Activated effector memory CD4-positive, alpha-beta T cell treated with anti-CD3 and anti-CD28 coated beads, Interleukin-2, amount 50 U/mL, for 16 hours (primary cell): ENCODE measurements at regions not wholly inside any gene's neighbourhood (a gene's known extent, or its start where the extent isn't known, plus 50 kb on each side); places are given as distances from the start of the nearest gene placed in this dataset.
"Not testable (repeated sequence)": the region's sequence is repeated elsewhere in the genome, so short reads cannot be mapped to it uniquely, and the experiment has no call there.

Experiments
- DNase-seq: peaks from one replicate; pipeline ENCODE4 v3.0.0-alpha.2; 2020

DNA sequence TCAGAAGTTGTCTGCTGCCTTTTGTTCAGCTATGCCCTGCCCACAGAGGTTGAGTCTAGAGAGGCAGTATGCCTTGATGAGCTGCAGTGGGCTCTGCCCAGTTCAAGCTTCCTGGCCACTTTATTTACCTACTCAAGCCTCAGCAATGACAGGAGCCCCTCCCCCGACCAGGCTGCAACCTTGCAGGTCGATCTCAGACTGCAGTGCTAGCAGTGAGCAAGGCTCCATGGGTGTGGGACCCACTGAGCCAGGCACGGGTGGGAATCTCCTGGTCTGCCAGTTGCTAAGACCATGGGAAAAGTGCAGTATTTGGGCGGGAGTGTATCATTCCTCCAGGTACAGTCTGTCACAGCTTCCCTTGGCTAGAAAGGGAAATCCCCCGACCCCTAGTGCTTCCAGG is 1554.8 kb downstream of the PCDH9 start:
- not testable (repeated sequence) for DNase-seq

DNA sequence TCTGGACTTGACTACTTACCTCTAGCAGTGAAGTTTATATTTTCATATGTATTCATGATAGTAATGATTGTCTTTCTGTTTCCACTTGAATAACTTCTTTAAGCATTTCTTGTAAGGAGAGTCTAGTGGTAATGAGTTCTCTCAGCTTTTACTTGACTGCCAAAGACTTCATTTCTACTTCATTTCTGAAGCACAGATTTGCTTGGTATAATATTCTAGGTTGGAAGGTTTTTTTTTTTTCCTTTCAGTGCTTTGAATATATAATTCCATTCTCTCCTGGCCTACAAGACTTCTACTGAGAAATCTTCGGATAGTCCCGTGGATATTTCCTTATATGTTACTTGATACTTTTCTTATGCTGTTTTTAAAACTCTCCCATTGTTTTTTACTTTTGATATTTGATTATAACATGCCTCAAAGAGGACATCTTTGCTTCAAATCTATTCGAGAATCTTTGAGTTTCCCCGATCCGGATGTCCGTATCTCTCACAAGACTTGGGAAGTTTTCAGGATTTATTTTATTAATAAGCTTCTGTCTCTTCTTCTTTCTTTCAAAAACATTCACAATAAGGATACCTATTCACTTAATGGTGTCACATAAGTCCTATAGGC is 1560.0 kb downstream of the PCDH9 start:
- no peak for DNase-seq

DNA sequence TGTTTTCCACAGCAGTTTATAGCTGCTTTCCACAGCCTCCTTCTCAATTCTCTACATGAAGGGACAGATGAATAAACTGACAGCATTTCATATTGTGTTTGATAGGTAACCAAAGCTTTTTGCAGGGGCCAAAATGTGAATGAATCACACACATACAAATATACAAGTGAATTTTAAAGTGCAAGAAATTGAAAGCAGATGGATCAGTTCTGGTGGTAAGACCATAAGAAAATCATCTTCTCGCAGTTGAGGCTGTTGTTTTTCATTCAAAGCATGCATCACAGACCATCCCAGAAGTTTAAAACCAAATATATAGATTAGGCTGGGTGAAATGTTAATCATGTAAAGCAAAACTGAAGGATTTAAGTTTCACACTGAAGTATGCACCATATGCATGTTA is 1569.4 kb downstream of the PCDH9 start:
- no peak for DNase-seq

DNA sequence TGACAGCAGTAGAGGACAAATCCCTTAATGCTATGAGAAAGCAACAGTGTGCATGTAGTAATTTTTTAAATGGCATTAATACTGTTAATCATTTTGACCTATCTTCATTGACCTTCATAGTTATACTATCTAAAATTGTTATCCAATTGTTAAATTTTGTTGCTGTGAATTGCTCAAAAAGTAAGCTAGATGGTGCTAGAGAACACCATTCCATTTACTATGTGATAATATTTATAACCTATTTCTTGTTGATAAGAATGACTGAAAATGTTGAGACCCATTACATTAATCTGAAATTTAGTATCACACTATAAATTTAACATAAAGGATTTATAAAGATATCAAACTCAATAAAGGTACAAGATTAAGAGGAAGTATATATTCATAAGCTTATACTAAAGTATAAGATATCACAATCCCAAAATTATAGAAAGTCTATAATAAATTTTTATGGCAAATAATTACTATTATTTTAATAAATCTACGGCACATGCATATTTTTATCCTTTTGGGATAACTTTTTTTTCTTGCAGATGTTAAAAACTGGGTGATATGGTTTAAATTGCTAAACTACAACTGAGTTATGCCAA is 1573.3 kb downstream of the PCDH9 start:
- DNase-seq, result no peak

DNA sequence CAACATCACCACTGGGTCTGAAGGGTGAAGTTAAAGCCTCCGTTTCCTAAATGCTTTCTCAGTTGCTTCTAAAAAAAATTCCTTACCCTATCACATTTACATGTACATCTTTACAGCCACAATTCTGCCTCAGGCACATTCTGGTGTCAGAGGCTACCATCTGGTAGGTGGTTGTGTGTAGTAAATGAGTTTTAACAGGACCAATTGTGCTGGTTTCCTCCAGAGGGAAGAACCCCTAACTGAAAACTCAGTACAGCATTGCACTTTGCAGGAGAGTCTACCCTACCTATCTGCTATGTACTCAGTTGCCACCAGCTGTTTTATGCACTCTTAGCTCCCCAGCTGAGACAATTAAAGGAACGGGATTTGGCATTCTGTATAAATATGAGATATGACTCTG is 1576.5 kb downstream of the PCDH9 start:
- no peak for DNase-seq

DNA sequence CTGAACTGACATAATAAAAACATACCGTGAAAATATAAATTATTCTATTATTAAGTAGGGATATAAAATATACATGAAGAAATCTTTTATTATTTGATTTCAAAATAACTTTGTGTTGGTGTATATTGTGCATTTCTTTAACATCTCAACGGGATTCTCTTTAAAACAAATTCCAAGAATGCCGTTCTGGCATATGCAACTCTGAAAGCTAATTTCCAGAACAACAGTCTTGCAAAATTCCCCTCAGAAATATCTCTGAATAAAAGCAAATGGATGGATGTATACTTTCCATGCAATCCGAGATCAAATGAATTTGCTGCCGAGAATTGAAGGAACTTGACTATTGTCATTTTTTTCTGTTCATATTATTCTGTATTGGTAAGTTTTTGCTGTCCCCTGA is 1579.8 kb downstream of the PCDH9 start:
- no peak for DNase-seq

DNA sequence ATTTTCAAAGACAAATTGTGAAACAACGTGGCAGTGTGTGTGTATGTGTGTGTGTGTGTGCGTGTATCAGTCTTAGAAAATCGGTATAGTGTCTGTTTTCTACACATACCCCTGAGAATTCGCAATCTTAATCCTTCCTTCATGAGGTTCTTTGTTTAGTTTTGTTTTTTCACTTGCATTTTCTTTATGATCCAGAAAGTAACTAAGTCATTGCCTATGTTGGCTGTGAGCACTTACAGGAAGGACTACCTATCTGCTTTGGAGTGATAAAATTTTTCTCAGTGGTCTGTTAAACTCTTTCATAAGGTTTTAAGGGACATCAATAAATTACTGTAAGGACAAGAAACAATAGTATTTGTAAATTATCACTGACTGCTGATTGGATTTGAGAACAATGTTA is 1587.1 kb downstream of the PCDH9 start:
- no peak for DNase-seq

DNA sequence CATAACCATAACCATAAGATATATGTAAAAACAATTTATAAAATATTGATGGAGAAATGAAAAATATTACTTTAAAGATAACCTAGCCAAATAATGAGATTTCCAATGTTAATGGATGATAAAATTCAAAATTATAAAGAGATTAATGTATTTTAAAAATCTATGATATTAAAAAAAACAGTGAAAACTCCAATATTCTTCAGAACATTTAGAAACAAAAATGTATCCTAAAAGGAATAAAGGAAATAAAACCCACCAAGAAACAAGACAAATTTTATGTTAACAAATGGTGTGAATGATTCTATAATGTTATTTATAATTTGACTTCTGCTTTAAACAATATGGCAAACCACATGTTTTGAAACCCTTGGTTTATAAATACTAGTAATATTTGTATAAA is 1587.8 kb downstream of the PCDH9 start:
- no peak for DNase-seq

DNA sequence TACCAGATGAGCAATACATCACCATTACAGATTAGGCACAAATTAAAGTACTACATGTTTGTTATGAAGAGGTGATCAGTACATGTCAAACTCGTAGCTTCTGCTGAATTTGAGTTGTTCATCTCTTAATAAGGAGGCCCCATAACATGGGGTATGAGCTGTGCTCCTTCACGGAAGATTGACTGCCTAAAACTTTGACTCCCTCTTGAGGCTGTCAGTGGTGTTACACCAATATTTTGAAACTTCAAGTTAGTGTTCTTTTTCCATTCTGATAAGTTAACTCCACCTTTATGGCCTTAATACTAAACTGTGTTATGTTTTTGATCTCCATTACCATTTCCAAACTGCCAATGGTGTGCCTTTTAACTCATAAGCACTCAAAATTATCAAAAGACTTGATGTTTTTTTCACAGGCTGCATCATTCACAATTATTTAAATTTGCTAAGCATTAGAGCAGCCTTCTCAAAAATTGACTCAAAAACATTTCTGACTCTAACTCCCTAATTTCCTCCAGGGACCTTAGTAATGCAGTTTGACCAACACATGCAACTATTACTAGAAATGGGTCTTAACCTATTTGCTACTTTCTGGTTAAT is 1591.5 kb downstream of the PCDH9 start:
- no peak for DNase-seq

DNA sequence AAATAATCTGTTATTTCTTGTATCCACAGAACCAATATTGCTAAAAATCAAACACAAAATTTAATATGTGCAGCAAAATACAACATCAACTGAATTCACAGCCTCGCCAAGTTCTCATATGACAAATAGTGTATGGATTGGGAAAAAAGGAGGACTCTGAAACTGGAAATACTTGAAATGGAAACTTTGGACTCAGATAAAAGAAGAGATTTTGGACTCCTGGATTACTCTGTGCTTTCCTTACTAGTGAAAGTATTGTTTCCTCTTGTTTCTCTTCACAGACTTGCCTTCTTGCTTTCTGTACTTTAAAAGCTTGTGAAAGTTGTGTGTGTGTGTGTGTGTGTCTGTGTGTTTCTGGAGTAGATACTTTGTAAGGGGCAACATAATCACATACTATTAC is 1596.3 kb downstream of the PCDH9 start:
- no peak for DNase-seq

DNA sequence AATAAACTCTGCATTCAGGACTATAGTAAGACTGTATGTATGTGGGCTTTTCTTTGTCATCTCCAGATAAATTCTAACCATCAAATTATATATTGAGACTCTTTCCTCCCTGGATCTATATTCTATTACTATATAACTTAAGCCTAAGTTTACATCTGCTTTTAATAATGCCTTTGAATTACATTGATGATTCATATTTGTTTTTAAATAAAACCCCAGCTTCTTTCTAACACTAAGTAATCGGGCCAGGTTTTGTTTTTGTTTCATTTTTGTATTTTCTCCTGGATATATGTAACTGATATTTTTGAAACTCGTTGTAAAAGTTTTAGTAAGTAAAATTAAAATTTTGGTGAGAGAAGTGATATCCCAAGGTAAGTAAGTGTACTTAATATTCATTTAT is 1599.1 kb downstream of the PCDH9 start:
- no peak for DNase-seq

DNA sequence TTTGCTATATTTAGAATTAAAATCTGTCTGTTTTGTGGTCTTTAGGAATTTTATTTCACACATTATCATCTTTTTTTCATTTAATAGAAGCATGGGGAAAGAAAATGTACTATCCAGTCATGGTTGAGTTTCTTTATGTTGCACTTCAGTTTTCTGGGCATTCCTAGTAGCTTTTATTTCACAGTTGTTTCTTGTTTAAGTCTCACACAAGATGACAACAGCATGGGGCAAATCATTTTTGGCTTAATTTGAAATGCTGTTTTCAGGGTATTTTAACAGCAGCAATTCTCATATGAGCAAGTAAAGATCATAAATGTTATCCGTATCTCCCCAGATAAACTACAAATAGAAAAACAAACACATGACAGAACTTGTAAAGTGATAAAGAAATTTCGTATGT is 1600.2 kb downstream of the PCDH9 start:
- no peak for DNase-seq

DNA sequence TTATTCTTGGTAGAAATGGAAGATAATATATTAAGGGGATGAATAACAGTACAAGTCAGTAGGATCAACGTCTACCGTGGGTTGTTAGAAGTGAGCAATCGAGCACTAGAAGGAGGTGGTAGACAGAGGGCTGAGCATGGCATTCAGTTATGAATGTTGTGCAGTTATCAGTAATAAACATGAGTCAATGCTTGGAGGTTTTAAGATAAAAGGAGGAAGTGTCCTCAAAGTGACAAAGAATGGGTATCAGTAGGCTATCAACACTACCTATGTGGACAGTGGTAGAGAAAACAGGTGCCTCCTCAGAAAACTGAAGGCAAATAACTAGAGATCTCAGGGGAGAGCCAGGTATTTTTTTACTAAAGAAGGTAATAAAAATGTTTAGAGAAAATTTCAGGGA is 1607.0 kb downstream of the PCDH9 start:
- DNase-seq, result no peak

DNA sequence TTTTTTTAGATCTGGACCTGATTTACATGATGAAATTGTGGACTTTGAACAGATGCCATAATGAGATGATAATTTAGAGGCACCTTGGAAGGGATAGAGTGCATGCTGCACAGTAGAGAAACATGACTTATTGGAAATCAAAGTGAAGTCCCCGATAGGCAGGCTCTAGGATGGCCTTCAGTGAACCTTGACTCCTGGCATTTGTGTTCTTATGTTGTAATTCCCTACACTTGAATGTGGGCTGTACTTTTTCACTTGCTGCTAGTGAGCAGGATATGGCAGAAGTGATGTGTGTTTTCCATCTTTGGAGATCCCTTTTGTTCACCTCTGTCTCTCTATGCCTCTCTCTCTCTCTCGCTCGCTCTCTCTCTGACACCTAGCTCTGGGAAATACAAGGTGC is 1614.6 kb downstream of the PCDH9 start:
- DNase-seq, result no peak

DNA sequence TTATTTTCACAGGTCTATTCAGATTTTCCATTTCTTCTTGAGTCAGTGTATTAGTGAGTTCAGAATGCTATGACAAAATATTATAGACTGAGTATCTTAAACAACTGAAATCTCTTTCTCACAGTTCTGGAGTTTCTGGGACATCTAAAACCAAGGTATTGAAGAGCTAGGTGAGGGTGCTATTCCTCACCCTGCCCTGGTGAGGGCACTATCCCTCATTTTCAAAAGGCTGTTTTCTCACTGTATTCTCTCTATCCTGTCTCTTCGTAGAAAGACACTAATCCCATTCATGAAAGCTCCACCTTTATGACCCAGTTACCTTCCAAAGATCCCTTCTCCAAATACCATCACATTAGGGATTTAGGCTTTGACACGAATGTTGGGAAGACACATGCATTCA is 1617.1 kb downstream of the PCDH9 start:
- no peak for DNase-seq

DNA sequence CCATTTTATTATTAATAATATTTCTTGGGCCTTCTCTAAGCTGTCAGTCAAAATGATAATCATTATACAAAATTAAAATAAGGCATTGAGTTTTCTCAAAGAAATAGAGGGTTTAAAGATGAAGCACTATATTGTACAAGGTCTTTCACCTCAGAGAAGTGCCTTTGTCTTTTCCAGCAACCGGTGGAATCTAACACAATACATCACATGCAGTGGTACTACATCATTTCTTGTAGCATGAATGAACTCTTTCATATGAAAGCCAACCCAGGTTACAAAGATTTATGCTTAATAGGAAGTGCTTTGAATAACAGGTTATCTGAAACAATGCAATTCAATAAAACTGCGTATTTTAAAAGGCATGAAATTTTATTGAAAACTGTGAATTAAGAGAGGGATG is 1620.8 kb downstream of the PCDH9 start:
- no peak for DNase-seq

DNA sequence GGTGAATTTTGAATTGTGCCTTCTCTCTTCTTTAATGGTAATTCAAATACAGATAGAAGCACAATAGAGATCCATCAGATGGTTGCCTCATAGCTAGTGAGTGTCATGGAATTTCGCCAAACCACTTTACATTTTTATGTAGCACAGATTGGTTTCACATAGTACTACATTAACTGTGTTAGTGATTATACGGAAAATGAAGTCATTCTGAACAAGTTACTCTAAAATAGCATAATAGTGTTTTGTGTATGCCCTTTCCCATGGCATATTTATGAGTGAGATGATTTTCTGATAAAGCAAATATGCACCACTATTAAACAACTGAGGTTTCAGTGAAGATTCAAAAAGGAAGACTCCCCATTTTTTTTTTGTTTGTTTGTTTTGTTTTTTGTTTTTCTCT is 1623.5 kb downstream of the PCDH9 start:
- no peak for DNase-seq

DNA sequence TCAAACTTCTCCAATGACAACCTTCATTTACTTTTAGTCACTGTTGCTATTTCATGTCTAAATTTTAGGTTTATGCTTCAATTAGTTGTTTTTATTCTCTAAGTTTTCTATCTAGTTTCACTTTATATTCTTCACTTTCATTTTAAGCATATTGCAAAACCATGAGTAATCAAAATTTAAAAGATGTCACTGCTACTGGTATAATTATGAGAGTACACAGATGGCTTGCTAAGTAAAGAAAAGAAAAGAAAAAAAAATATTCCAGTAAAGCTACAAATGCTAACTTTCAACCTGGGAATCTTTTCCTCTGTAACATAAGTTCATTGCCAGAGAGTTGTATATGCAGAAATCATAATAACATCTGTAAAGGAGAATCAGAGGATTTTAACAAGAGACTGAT is 1624.7 kb downstream of the PCDH9 start:
- no peak for DNase-seq

DNA sequence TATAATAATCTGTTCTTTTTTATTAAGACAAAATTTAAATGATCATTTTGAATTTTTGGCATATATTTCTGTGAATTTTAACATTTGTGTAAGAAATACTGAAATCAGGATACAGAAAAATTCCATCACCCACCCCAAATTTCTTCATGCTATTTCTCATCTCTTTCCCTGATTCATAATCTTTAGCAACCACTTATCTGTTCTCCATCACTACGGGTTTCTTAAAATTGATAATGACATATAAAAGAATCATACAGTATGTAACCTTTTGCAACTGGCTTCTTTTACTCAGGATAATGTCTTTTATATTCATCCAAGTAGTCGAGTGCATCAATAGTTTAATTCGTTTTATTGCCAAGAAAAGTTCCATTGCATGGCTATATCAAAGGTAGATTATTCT is 1627.0 kb downstream of the PCDH9 start:
- no peak for DNase-seq

DNA sequence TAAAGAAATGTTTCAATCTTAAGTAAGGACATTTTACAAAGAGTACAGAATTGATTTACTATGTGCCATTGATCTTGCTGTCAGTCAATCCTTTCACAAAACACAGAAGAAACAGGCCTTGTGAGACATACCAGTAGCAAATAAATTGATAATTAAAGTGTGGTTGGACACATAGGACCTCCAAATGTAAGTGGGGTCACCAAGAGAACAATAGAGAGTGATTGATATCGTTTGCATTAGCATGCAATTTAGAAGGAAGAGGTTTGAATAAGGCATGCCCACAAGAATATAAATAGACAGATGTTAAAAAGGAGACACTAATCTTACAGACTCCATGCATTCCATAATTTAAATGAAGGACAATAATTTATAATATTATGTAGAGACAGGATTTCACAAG is 1628.3 kb downstream of the PCDH9 start:
- no peak for DNase-seq

DNA sequence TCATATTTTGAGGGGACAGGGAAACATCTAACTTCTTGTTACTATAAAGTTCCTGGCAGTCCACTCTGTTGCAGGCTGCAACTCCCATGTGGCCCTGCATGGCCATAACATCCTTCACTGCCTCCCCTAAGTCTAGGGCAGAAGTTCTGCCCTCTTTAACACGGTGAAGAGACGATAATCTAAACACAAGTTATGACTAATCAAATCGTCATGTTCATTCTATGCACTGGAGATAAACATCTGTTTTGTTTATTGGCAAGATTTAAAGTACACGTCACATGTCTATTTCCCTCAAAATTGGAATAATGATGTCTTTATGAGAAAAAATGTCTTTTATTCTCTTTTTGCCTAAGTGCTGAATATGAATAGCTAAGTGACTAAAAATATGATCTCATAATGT is 1629.4 kb downstream of the PCDH9 start:
- no peak for DNase-seq

DNA sequence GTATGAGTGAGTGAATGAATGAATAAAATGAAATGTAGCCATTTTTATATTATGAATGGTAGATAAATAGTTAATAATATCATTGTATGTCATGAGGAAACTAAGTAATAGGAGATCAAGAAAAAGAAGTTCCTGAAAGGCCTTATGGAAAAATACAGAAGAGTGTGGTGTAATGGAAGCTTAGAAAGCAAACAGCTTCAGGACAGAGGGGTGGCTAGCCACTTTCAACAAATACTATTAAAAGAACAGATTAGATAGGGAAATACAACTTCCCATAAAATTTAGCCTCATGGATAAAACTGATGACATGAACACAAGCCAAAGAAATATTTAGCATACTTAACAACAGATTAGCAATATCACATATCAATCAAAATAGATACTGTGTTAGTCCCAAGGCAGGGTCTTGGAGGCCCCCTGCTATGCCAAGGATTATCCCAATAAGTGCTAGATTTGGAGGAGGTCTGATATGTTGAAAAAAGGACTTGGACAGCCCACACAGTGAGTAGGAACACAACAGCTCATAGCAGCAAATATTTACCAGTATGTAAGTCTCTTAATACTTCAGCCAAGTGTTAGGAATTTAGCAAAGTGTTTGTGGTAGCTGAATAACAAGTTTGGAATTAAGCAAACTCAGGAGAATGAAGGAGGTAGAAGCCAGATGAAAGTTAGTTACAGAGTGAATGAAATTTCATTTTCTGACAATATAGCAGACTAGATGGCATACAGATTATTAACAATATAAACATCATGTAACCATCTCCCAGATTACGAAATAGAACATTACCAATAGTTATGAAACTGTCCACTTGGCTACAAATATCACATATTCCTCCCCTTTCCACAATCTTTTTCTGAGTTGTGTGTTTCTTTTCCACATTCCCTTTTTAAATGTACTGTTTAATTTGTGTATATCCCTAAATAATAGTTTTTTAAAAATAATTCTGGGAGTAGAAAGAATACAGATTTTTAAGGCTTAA is 1632.0 kb downstream of the PCDH9 start:
- DNase-seq, result no peak

DNA sequence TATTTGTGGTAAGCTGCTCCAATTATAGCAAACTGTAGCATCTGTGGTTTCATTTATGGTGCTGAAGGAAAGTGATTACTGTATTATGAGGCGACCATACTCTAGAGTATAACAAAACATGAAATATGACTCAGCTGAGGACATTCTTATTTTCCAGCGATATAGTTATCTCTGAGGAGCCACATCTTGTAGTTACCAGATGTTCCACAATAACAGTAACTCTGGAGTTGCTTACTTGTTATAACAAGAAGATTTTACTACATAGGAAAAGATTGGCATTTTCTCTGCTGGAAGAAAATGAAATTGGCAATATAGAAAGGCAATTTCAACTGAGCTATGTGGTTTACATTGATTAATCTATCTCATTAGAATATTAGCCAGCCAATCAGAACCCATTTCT is 1634.2 kb downstream of the PCDH9 start:
- no peak for DNase-seq

DNA sequence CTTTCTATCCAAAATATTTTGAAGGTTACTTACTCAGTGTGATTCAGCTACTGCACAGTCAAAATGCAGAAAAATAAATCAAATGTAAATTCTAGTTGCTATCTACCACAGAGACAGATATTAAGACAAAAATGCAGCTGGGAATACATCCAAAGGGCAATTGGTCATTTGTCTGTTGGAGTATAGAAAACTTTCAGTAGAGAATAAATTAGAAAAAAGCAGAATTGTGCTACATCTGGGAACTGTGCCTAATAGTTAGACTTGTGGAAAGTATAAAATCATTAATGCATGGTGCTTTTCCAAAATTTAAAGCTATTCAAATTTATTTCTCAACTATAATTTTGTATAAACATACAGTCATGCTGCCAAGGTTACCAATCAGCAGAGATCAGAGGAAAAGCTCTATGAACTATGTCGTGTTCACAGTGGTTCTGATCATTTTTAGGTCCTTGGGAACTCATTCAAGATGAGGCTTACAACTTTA is 1635.8 kb downstream of the PCDH9 start:
- no peak for DNase-seq
